GM23248 (cell line): ENCODE measurements at regions not wholly inside any gene's neighbourhood (a gene's known extent, or its start where the extent isn't known, plus 50 kb on each side); places are given as distances from the start of the nearest gene placed in this dataset.

Source experiments
- DNase-seq: peaks from one replicate; pipeline ENCODE4 v3.0.0-alpha.2; 2015
- H2AFZ ChIP-seq: fragments of 200-600 bp; sonication (generic); 2 replicates; pipeline ENCODE4 v1.6.1; 2016; ENCODE audit warnings: antibody characterized with exemption
- H3F3A ChIP-seq: fragments of 200-600 bp; sonication (generic); 2 replicates; pipeline ENCODE4 v1.6.1; 2016; ENCODE audit warnings: mild to moderate bottlenecking, antibody characterized with exemption, mixed run types; ENCODE audit not compliant: insufficient read depth
- H3K27ac ChIP-seq: fragments of 200-600 bp; sonication (generic); 2 replicates; pipeline ENCODE4 v1.5.1; 2016; ENCODE audit warnings: mild to moderate bottlenecking
- H3K27me3 ChIP-seq: fragments of 200-600 bp; sonication (generic); replicated peaks from 2 replicates; pipeline ENCODE4 v1.6.1; 2016; ENCODE audit warnings: mild to moderate bottlenecking; ENCODE audit not compliant: insufficient read depth
- H3K36me3 ChIP-seq: fragments of 200-600 bp; sonication (generic); 2 replicates; pipeline ENCODE4 v1.6.1; 2016; ENCODE audit warnings: low read depth, mild to moderate bottlenecking
- H3K4me1 ChIP-seq: fragments of 200-600 bp; sonication (generic); 2 replicates; pipeline ENCODE4 v1.6.1; 2016; ENCODE audit warnings: mild to moderate bottlenecking; ENCODE audit not compliant: insufficient read depth
- H3K4me2 ChIP-seq: fragments of 200-600 bp; sonication (generic); one replicate; pipeline ENCODE4 v1.6.1; 2016; ENCODE audit warnings: mild to moderate bottlenecking; ENCODE audit not compliant: unreplicated experiment
- H3K4me3 ChIP-seq: fragments of 200-600 bp; sonication (generic); 2 replicates; pipeline ENCODE4 v1.5.1; 2016; ENCODE audit warnings: mild to moderate bottlenecking
- H3K79me2 ChIP-seq: fragments of 200-600 bp; sonication (generic); 2 replicates; pipeline ENCODE4 v1.6.1; 2016; ENCODE audit warnings: mild to moderate bottlenecking; ENCODE audit not compliant: insufficient read depth
- H3K9ac ChIP-seq: fragments of 200-600 bp; sonication (generic); 2 replicates; pipeline ENCODE4 v1.6.1; 2016; ENCODE audit warnings: mild to moderate bottlenecking
- H3K9me2 ChIP-seq: fragments of 200-600 bp; sonication (generic); 2 replicates; pipeline ENCODE4 v1.6.1; 2016; ENCODE audit warnings: mixed run types, mild to moderate bottlenecking, moderate library complexity; ENCODE audit not compliant: insufficient read depth
- H3K9me3 ChIP-seq: fragments of 200-600 bp; sonication (generic); one replicate; pipeline ENCODE4 v1.6.1; 2017; ENCODE audit warnings: low read depth
- H4K20me1 ChIP-seq: fragments of 200-600 bp; sonication (generic); 2 replicates; pipeline ENCODE4 v1.6.0; 2016; ENCODE audit not compliant: insufficient read depth
- EZH2 ChIP-seq: fragments of 200-600 bp; sonication (generic); IDR thresholded peaks from 2 replicates; pipeline ENCODE4 v1.6.1; 2018; ENCODE audit warnings: antibody characterized with exemption, mild to moderate bottlenecking; ENCODE audit not compliant: insufficient read depth, poor library complexity, severe bottlenecking
- EZH2phosphoT487 ChIP-seq: fragments of 200-600 bp; sonication (generic); IDR thresholded peaks from 2 replicates; pipeline ENCODE4 v1.6.1; 2018; ENCODE audit warnings: antibody characterized with exemption, moderate library complexity, mild to moderate bottlenecking, low read depth; ENCODE audit not compliant: insufficient read depth
- WGBS, 2 experiments: methylation state at CpG; one replicate each; pipeline ENCODE4 v1.1.6; 2015 to 2017; ENCODE audit warnings: low lambda C conversion rate in 2 of 2, low coverage in 1 of 2; ENCODE audit errors: missing lambda C conversion rate in 2 of 2; 5-methylcytosine and 5-hydroxymethylcytosine counted together
- in situ Hi-C: fragments of 300-500 bp; cut with MboI; formaldehyde crosslinking; loops from 2 replicates; pipeline ENCODE4 v1.15.0; 2020

GRCh38 chr9:135370411-135371375 is 108.9 kb upstream of the PPP1R26 start:
- TF ChIP-seq EZH2, result no peak
- no peak for TF ChIP-seq EZH2phosphoT487
- H3F3A ChIP-seq, result no peaks in the 10 kb centered on the region
- H4K20me1 ChIP-seq, result no peaks in the 10 kb centered on the region
- in situ Hi-C loops, result no loop called here
- no peaks in the 10 kb centered on the region for H3K9me3 ChIP-seq
- H3K79me2 ChIP-seq, result no peaks in the 10 kb centered on the region
- H3K9ac ChIP-seq, result no peak overlapping the region
- H3K27ac ChIP-seq, result no peak overlapping the region
- peaks cover 9% of the 10 kb centered on the region for H3K27me3 ChIP-seq
- H3K4me2 ChIP-seq, result no peak overlapping the region
- DNase-seq, result no peak
- H2AFZ ChIP-seq, result no peak overlapping the region
- H3K4me1 ChIP-seq, result no peaks in the 10 kb centered on the region
- no peaks in the 10 kb centered on the region for H3K9me2 ChIP-seq
- no peaks in the 10 kb centered on the region for H3K36me3 ChIP-seq
- H3K4me3 ChIP-seq, result no peak overlapping the region
- 43 to 48% methylated on average over 31 to 32 of the region's 33 CpGs for WGBS, 2 experiments

GRCh38 chr9:135371535-135371934 is 108.0 kb upstream of the PPP1R26 start:
- Histone ChIP-seq H3K27ac (no peak overlapping the region), H3K4me3 (no peak overlapping the region), H3F3A (no peaks in the 10 kb centered on the region), H3K36me3 (no peaks in the 10 kb centered on the region), H3K9me2 (no peaks in the 10 kb centered on the region), H3K79me2 (no peaks in the 10 kb centered on the region), H3K4me1 (no peaks in the 10 kb centered on the region), H3K9me3 (no peaks in the 10 kb centered on the region), H3K27me3 (peaks cover 13% of the 10 kb centered on the region), H2AFZ (no peak overlapping the region), H3K9ac (no peak overlapping the region), H4K20me1 (no peaks in the 10 kb centered on the region), H3K4me2 (no peak overlapping the region)
- TF ChIP-seq EZH2phosphoT487, result no peak
- no peak for TF ChIP-seq EZH2
- DNase-seq, result no peak
- WGBS, 2 experiments, result 76 to 82% methylated on average over 12 of the region's 12 CpGs
- in situ Hi-C loops, result no loop called here

- DNase-seq, result no peak
- Histone ChIP-seq H3K9me3 (no peaks in the 10 kb centered on the region), H4K20me1 (no peaks in the 10 kb centered on the region), H3K4me1 (no peaks in the 10 kb centered on the region), H3K79me2 (no peaks in the 10 kb centered on the region), H2AFZ (no peak overlapping the region), H3K27me3 (peaks cover 17% of the 10 kb centered on the region), H3K27ac (no peak overlapping the region), H3K4me2 (no peak overlapping the region), H3K9me2 (no peaks in the 10 kb centered on the region), H3F3A (no peaks in the 10 kb centered on the region), H3K36me3 (no peaks in the 10 kb centered on the region), H3K4me3 (no peak overlapping the region), H3K9ac (no peak overlapping the region)
- TF ChIP-seq EZH2phosphoT487 (no peak), EZH2 (no peak)
- in situ Hi-C loops, result no loop called here
- 54 to 59% methylated on average over 16 of the region's 16 CpGs for WGBS, 2 experiments
Observed at GRCh38 chr9:135372036-135372435, 107.5 kb upstream of the PPP1R26 start.

GRCh38 chr9:135372501-135373008 is 107.0 kb upstream of the PPP1R26 start:
- no peak overlapping the region for H3K4me2 ChIP-seq
- no peaks in the 10 kb centered on the region for H4K20me1 ChIP-seq
- no peak overlapping the region for H2AFZ ChIP-seq
- H3K27me3 ChIP-seq, result peaks cover 17% of the 10 kb centered on the region
- no peak overlapping the region for H3K4me3 ChIP-seq
- WGBS, 2 experiments, result 72 to 80% methylated on average over 16 to 21 of the region's 21 CpGs
- no peaks in the 10 kb centered on the region for H3K36me3 ChIP-seq
- H3K9me3 ChIP-seq, result no peaks in the 10 kb centered on the region
- no peak overlapping the region for H3K9ac ChIP-seq
- DNase-seq, result no peak
- H3F3A ChIP-seq, result no peaks in the 10 kb centered on the region
- in situ Hi-C loops, result no loop called here
- H3K4me1 ChIP-seq, result no peaks in the 10 kb centered on the region
- no peak overlapping the region for H3K27ac ChIP-seq
- no peak for TF ChIP-seq EZH2phosphoT487
- H3K9me2 ChIP-seq, result no peaks in the 10 kb centered on the region
- no peaks in the 10 kb centered on the region for H3K79me2 ChIP-seq
